ENCODE measurements at regions not wholly inside any gene's neighbourhood (a gene's known extent, or its start where the extent isn't known, plus 50 kb on each side); places are given as distances from the start of the nearest gene placed in this dataset.
"Not testable (repeated sequence)": the region's sequence is repeated elsewhere in the genome, so short reads cannot be mapped to it uniquely, and the experiment has no call there.

DNA sequence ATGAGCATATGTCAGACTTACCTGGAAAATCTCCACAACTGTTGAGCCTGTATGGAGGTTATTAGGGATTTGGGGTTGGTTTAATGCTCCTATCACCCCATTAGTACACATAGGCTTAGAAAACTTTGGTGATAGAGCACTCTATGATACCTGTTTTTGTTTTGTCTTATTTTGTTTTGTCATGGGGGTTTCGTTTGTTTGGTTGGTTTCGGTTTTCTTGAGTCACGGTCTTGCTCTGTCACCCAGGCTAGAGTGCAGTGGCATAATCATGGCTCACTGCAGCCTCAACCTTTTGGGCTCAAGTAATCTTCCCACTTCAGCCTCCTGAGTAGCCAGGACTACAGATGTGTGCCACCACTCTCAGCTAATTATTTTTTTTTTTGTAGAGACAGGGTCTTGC, 70.0 kb downstream of the MZT1 start:
- no peak for DNase-seq (ENCODE audit: low spot score)

DNA sequence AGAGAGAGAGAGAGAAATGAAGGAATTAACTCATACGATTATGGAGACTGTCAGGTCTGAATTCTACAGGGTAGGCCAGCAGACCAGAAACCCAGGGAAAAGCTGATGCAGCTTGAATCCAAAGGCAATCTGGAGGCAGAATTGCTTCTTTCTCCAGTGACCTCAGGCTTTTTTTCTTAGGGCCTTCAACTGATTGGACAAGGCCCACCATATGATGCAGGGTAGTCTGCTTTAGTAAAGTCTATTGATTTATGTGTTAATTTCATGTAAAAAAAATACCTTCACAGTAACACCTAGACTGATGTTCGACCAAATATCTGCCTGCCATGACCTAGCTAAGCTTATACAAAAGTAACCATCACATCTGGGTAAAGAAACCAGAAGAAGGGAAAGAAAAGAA, 71.1 kb downstream of the MZT1 start:
- no peak for DNase-seq (ENCODE audit: low spot score)

DNA sequence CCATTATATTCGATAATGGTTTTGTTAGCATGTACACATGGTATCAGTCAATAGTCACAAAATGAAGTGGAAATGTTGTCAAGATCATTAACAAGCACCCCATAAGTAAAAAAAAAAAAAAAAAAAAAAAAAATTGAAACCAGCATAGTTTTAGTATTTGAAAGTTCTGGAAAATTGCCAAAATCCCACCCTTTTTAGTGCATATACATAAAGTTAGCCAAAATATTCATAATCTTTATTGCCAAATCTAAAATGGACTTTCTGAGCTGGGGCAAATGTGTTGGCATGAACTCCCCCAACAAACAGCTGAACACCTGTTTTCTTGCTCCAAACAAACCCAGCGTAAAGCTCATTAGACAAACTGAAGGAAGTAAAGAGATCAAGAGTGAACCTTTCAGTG, 73.9 kb downstream of the MZT1 start:
- no peak for DNase-seq (ENCODE audit: low spot score)

DNA sequence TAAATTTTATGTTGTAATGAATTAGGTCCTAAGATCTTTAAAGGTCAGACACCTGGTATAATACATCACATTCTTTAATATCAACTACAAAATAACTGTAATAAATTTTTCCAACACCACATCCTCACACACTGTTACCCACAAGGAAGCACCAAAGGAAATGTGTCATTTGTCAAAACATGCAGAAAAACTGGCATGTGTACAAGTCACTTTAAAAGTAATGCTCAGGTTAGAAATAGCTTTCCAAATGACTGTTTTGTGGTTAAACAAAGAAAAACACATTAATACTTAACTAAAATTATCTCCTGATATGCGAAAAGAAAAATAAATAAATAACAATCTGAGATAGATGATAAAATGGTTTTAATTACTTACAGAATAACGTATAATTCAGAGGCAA, 74.7 kb downstream of the MZT1 start:
- no peak for DNase-seq (ENCODE audit: low spot score)

DNA sequence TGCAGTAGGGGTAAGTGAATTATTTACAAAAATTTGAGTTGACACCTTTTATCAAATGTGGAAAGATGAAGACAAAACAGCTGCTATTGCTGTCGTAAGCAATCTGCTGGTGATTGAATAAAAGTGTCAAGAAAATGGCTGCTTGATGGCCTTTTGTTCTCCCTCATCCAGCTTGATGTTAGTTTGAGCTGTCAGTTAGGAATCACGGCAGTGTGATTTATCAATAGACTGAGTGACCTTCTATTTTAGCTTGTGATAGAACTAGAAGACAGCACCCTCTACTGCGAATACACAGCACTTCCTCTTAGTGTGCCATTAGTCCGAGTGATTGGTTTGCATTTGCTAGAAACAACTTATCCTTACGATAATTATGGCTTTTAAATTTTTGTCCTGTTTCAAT, 76.3 kb downstream of the MZT1 start:
- no peak for DNase-seq (ENCODE audit: low spot score)

DNA sequence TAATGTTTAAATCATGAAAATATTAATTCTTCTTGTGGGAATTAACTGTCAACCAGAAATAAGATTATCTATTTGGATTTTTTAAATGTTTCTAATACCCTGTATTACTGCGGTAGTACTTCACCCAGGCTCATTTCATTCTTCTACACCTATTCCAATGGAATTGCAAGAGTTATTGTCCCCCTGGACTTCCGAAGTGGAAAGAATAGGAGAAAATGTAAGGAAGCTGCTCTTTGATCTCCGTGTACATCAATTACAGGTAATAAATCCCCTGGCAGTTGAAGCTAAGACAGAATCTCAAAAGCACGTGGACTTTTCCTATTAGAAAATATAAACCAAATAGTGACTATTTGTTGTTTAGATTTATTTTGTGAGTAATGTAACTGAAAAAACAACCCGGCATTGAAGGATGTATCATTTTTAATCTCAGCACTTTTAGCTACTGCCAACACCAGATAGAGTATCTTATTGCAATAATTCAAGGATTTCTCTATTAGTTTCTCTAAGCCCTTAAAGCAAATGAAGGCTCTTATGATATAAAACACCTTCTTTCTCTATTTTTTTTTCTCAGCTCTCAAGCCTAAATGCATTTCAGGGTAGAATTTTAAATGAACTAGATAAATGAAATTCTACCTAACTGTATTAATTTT, 77.3 kb downstream of the MZT1 start:
- DNase-seq (ENCODE audit: low spot score), result no peak

DNA sequence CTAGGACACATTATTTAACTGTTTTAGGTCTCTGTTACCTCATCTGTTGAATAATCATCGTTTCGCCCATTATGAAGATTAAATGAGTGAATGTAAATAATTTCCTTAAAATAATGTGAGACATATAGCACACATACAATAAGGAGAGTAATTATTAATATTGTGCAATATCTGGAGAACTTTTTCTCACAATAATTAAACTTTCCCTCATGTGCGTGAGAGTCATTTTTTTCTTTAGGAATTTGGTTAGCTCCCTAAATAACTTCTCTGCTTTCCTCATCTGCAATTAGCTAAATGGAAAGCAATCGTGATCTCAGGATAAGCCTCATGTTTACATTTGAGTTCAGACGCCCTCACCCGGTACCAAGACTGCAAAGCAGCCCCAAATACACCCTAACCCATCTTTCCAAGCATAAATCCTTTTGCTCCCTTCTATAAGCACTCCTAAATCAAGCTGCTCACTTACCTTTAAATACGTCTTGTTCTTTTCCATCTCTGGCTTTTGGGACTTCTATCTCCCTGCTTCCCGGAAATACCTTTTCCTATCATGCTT, 78.8 kb downstream of the MZT1 start:
- DNase-seq (ENCODE audit: low spot score), result no peak

DNA sequence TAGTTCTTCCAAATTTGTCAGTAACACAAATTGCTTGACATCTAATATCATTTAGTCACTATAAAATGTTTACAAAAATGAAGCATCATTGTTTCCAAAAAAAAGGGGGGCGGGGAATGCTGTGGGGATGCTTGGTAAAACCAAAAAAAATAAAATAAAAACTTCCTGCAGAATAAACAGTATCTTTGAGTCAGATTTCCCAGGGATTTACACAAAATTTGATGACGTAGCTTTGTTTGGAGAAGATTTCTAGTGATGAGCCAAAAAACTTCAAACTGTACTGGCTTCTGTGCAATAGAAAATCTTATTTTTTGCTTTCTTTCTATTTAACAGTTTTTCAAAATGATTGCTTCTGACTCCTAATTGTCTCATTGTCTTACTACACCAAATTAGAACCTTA, 80.0 kb downstream of the MZT1 start:
- no peak for DNase-seq (ENCODE audit: low spot score)

DNA sequence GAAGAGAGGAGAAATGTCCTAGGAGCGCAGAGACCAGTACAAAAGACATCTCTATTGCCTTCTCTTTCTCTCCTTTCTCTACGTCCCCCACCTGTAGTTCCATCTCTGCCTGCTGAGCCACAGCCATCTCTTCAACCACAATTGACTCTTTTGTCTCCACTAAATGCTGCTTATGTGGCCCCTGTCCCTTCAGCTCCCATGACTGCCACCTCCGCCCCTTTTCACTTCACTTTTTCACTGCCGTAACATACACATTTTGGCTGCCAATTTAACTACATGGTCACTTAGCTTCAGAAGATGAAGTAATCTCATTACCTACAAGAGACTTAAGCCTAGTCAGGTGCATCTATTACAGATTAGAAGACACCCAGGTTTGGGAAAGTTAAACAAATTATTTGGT, 81.9 kb downstream of the MZT1 start:
- DNase-seq (ENCODE audit: low spot score), result no peak

DNA sequence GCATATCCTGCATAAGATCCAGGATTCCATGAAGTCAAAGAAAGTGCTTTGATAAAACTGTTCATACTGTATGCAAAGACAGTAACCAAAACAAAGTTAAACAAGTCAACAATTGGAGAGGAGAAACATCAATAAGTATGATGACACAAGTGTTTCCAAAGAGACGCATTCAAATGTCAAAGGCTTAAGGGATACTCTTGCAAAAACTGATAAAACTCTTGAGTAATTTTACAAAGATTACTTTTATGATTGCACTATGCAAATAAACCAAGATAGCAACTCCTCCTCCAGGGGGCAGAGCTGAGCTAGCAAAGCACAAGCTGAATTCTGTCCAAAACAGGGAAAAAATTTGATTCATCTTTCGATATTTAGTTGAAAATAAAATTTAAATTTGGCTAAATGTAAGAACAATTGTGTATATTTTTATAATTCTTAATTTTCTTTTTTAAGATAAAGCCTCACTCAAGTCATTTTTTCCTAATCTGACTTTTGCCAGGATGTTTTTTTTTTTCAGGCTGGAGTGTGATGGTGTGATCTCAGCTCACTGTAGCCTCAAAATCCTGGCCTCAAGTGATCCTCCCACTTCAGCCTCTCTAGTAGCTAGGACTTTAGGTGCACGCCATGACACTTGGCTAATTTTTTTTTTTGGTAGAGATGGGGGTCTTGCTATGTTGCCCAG, 84.0 kb downstream of the MZT1 start:
- DNase-seq (ENCODE audit: low spot score), result peak; percentile 9

DNA sequence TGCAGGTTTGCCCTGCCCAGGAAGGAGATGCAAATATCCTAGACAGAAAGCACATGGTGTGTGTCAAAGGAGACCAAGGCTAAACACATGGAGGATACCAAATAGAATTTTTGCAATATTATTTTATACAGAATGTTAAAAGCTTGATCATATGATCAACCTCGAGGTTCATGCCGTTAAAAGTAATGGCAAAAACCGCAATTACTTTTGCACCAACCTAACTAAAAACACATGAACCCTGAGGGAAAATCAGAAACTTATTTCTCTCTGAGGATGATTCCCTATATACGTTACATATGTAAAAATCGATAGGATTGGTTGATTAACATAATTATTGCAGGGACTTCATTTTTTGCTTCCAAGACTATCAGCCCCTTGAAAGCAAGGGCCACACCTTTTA, 88.1 kb downstream of the MZT1 start:
- DNase-seq (ENCODE audit: low spot score), result no peak

DNA sequence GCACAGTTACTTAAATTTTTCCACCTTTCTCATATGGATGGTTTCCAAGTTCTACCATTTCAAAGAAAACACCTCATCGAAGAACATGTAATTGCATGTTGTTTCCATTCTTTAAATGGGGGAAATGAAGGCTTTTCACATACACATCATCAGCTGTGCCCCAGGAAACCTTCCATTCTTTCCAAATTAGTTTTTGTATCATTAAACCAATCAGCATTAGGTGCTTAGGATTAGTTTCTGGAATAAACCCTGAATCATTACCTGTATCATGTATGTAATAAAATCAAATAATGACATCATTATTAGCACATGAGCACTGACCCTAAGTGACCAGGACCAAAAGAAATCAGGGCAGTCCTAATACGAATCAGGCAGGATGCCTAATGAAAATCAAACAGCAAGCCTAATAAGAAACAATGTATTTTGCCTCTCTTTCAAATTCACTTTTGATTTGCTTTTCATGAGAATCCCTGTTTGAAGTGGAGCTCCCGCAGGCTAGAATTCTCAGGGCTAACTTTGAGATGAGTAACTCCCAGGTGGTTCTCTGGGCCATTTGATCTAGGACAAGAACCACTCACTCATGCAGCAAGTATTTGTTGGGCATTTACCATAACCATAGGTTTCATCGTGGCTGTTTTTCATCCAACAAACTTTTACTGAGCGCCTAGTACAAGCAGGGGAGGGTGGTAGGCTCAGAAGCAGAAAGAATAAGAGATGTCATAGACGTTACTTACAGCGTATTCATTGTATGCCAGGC, 89.2 kb downstream of the MZT1 start:
- no peak for DNase-seq (ENCODE audit: low spot score)

DNA sequence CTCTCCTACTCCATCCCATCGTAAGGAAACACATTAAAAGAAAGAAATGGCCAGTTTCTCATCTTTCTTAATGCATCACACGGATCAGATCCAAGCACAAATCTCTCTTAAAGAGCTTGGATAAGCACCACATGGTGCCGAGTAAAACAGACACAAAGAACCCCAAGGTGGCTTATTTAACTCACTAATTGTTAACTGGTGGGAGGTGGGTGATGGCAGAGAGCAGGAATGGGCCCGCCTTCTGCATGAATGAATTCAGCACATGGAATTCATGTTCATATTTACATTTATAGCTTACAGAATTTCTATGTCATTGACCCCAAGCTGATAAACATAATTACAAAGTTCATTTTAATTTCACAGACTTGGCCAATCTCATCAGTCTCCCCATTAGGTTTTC, 89.9 kb downstream of the MZT1 start:
- DNase-seq (ENCODE audit: low spot score), result no peak

DNA sequence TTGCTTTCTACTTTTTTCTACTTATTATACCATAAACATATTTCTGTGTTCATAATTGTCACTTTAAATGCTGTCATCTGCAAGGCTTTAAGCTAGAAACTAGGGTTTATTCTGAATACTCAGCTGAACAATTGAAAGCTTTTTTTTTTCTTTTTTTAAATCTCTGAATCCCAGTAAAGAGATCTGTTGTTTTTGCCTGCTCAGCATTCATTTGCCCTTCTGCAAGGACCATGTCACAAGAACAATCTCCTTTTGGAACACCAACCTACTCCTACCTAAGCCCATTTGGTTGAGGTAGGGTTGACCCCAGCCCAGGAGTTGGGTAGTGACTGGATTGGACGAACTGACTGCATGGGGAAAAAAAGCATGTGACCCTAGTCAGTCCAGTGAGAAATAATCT, 92.6 kb downstream of the MZT1 start:
- no peak for DNase-seq (ENCODE audit: low spot score)

DNA sequence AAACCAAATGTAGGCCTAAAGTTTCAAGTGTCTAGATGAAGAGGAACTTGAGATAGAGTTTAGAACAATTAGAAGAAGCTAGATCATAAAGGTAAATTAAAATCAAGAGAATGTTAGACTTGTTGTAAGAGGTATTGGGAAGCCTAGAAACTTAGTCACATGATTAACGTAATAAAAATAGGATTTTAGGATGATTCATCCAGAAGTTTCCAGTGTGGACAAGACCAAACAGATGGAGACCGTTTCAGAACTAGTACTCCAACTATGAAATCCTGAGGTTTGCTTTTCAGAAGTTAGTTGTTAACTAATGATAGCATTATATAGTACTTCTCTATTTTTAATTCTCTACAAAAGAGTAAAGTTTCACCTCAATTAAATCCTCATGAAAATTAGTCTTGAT, 104.9 kb downstream of the MZT1 start:
- DNase-seq (ENCODE audit: low spot score), result no peak

DNA sequence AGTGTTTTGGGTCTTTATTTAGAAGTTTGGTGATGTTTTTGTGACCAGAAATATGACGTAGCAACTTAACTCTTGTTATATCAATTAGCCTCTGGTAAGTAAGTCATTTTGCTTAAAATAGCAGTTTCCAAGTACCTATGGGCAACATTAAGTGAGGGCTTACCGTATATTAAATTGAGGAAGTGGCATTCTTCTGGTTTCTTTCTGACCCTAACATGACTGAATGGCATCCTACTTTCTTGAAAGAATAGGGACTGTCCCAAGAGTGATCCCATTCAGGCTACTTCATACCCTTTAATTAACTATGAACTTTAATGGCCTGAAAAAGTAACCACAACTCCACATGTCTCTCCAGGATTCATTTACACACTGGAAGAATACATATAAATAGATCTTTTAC, 106.6 kb downstream of the MZT1 start:
- no peak for DNase-seq (ENCODE audit: low spot score)

DNA sequence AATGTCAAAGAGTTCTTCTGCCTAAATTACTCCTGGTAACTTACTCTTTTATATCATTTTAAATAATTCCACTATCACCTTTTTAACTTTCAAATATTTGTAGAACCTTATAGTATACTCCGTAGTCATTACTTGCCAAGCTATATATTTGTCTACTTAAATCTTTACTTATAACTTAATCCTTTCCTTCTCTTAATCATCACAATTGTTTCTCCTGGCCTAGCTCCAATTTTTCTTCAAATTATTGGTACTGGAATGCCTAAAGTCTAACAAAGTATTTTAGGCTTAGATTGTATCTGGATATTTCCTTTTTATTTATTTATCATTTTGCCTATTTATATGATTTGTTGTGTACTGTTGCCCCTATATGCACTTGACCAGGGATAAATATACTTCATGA, 109.5 kb downstream of the MZT1 start:
- no peak for DNase-seq (ENCODE audit: low spot score)

DNA sequence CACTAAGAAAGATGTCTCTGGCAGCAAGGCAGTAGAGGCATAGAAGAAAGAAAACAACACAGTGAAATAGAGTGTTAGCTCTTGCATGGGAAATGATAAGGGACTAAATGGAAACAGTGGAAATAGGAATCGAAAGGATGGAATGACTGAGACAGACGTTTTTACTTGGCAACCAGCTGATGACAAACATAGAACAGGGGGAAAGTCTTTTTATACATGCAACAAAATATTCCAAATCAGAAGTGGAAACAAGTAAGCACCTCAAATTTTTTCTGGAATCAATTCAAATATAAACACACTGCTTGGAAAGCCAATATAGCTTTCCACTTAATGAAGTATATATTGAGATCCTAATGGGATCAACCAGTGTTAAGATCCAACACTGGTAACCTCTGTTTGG, 110.2 kb downstream of the MZT1 start:
- DNase-seq (ENCODE audit: low spot score), result no peak

DNA sequence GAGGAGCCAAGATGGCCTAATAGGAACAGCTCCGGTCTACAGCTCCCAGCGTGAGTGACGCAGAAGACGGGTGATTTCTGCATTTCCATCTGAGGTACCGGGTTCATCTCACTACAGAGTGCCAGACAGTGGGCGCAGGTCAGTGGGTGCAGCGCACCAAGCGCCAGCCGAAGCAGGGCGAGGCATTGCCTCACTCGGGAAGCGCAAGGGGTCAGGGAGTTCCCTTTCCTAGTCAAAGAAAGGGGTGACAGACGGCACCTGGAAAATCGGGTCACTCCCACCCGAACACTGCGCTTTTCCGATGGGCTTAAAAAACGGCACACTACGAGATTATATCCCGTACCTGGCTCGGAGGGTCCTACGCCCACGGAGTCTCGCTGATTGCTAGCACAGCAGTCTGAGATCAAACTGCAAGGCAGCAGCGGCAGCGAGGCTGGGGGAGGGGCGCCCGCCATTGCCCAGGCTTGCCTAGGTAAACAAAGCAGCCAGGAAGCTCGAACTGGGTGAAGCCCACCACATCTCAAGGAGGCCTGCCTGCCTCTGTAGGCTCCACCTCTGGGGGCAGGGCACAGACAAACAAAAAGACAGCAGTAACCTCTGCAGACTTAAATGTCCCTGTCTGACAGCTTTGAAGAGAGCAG, 117.1 kb downstream of the MZT1 start:
- DNase-seq (ENCODE audit: low spot score), result not testable (repeated sequence)

DNA sequence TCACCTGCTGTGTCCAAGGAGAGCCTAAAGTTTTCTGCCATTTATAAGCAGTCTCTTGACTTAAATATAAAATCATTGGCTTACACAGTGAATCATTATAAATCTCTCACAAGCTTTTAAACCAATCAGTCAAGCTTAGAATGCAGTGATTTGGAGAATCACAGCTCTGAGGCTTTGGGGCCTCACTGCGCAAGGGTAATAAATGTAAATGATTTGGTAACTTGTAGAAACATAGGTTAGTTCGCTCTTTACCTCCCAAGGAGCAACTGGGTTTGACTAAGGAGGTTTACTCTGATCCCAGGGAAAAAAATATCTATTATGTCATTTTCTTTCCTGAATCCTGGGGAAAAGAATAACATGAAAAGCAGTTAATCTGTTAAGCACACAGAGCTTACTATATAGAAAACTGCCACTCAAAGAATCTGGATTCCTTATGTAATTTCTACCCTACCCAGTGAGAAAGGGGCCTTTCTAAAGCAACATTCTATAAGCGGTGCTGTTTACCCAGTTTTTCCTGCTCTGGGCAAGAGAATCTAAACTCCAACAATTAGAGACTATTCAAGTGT, 128.2 kb downstream of the MZT1 start:
- no peak for DNase-seq (ENCODE audit: low spot score)

DNA sequence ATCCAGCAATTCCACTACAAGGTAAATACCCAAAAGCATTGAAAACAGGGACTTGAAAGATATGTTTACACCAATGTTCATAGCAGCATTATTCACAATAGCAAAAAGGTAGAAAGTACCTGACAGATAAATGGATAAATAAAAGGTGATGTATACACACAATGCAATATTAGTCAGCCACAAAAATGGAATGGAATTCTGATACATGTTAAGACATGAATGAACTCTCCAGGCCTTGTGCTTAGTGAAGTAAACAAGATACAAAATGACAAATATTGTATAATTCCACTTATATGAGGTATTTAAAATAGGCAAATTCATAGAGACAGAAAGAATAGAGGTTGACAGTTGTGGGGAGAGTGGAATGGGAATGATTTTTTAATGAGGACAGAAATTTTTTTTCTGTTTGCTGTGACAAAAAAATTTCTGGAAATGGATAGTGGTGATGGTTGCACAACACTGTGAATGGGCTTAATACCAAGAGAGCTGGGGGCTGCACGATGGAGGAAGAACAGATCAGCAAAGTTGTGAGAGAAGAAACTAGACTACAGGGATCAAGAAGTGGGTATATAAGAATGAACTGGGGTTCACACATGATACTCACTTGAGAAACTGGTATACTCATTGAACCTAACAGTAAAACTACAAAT, 137.2 kb downstream of the MZT1 start:
- DNase-seq (ENCODE audit: low spot score), result no peak

DNA sequence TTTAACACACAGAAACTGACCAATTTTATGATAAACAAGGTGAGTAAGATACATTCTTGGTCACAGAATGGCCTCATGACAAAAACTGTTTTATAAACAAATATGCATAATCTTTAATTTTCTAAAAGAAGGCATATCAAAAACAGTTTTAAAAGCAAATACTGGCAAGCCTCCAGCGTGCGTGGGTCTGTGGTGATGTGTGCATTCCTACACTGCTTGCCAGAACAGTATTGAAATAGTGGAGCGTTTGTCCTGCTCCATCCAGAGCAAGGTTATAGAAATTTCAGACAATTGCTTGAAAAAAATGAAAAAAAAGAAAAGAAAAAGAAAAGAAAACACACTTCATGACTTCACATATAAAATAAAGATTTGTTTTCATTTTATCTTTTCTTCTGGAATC, 140.9 kb downstream of the MZT1 start:
- no peak for DNase-seq (ENCODE audit: low spot score)
